Lower leg skin (tissue), 3 donors: ENCODE measurements at regions not wholly inside any gene's neighbourhood (a gene's known extent, or its start where the extent isn't known, plus 50 kb on each side); places are given as distances from the start of the nearest gene placed in this dataset.

Experiments
- CTCF ChIP-seq, 3 donors: fragments of 450-650 bp; IDR thresholded peaks; one replicate each; pipeline ENCODE4 v1.5.1; 2016; ENCODE audit warnings: antibody characterized with exemption in 3 of 3, mild to moderate bottlenecking in 3 of 3, moderate library complexity in 2 of 3
- POLR2A ChIP-seq, 2 donors: fragments of 450-650 bp; IDR thresholded peaks; one replicate each; pipeline ENCODE4 v1.6.1; 2016 to 2017; ENCODE audit warnings: antibody characterized with exemption in 2 of 2, mild to moderate bottlenecking in 1 of 2, moderate library complexity in 1 of 2

- TF ChIP-seq CTCF (IDR thresholded peaks at IDR 0.05): no peak
- no peak for TF ChIP-seq POLR2A (IDR thresholded peaks at IDR 0.05)
Observed at GRCh38 chr2:118750959-118751565, 96.4 kb downstream of the EN1 start.
